ENCODE measurements at regions not wholly inside any gene's neighbourhood (a gene's known extent, or its start where the extent isn't known, plus 50 kb on each side); places are given as distances from the start of the nearest gene placed in this dataset.

DNA sequence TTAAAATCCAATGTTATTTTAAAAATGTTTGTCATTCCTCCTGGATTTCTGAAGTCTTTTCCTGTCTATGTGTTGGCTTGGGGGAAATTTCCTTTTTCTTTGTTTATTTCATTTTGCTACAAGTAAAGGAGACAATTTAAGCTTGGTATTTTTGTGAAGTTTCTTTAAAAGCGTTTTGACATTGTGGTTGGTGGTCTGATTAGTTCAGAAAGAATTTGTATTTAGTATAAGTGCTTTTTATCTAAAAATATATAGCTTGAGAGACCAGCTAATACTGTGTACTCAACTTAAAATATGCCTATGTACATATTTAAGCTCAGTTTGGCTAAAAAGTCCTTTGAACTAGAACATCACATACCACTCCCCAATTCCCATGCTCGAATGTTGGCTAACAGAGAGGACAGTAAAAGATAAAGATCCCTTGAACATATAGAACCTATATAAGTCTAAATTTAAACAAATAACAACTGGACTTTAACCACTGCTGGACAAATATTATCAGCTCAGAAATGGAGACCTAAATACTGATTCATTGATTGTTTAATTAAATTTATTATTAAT lies 237.6 kb downstream of the TLE4 start:
- DNase-seq = no peak

GRCh38 chr9:79807971-79808370 lies 236.2 kb downstream of the TLE4 start:
- no peak for DNase-seq

DNA sequence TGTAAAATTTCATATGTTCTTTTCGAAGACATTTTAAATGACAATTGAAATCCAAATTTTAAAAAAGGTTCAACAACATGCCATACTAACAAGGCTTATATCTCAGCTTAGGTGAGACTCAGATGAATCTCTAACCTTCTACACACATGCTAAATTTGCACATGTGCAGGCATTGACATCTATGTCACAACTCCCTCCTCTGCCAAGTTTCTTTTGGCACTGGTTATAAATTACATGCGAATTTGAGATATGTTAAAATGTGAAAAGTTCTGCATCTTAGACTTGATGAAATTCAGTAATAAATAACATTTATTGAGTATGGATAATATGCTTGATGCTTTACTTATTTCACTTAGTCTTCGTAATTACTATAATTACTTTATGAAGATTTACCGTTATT lies 234.3 kb downstream of the TLE4 start:
- no peak for DNase-seq

GRCh38 chr9:79801459-79801858 lies 229.7 kb downstream of the TLE4 start:
- DNase-seq = no peak

DNA sequence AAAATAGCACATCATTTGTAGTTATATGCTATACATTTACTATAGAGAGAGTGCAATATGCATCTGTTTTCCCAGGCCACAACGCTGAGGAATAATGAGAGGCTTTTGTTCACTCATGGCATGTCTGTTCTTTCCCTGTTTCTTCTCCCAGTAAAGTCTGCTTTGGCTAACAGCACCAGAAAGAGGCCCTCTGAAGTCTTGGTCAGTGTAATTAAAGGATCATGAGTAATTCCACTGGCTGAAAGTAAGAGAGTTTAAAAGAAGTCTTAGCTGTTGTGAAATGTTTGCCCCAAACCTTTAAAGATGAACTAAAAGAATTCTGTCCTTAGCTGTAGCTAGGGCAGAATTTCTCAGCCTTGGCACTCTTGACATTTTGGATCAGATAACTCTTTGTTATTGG lies 228.8 kb downstream of the TLE4 start:
- no peak for DNase-seq

DNA sequence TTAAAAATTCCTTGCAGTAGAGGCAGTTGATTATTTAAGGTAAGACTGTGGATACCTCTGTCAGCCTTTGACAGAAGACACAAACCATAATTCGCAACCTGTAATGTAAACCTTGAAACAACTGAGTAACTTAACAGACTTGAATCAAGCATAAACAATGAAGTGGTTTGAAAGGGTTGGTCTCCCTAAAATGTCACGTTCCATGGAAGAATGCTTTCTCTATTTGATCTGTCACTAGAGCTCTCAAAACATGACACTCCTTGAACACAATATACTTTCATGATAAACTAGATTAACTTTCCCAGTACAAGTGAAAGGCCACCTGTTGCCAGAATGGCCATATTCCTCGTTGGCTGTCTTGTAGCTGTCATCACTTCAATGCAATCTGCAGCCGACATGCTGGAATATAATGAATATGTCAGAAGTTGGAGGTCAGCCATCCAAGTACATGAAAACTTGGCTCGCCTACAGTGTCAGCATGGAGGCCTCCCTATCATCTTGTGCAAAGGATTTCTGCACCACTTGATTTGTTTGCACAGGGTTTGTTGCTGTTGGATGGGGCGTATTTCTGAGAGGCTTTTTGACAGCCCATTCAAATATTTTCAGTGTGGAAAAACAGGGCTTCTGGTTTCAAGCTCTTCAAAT lies 228.0 kb downstream of the TLE4 start:
- DNase-seq = no peak

DNA sequence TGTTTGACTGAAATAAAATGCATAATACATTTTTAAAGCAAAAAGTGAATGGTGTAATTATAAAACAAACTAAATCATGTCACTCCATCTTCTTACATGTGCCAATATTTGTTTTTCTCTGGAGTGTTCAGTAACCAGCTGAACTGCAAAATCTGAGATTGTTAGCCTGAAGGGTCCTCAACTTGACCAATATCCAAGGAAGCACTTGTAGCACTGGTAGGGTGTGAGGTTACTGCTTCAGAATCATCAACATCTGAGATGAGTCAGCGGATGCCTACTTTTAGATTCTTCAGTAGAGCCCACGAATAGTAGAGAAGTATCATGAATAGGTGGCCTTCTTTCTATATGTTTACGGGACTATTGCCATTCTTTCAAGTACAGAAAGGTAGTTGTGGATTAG lies 226.7 kb downstream of the TLE4 start:
- no peak for DNase-seq

DNA sequence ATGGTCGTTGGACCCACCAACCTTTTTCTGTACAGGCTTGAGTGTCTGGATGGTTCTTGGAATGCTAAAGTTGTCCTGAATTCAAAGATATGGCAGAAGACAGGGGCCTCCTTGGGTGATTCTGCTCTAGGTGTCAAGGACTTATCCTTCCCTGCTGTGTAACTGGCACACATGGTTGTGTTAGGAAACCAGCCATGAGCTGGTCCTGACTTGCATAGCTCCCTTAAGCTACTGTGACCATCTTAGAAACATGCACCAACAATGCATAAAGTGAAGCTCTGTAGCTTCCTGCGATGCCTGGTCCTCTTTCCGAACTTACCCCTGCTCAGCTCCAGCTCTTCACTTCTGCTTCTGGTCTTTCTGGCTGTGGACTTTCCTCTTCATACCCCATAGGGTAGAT lies 224.6 kb downstream of the TLE4 start:
- no peak for DNase-seq

DNA sequence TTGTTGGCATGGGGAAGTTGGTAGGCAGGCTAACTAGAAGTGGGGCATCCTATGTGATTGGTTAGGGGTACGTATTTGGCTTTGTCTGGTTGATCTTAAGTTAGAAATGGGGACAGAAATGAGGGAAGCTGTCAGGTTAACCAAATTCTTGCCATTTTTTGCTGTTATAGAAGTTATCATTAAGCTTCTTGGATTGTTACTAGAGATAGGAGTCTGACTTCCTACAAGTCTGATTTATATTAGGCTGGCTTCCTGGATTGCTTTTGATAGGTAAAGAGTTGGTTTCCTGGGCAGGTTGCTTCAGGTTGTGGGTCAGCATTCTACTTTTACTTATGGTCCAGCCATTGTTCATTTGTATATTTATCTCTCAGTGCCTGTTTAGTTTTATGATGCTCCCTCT lies 216.9 kb downstream of the TLE4 start:
- DNase-seq = no peak

DNA sequence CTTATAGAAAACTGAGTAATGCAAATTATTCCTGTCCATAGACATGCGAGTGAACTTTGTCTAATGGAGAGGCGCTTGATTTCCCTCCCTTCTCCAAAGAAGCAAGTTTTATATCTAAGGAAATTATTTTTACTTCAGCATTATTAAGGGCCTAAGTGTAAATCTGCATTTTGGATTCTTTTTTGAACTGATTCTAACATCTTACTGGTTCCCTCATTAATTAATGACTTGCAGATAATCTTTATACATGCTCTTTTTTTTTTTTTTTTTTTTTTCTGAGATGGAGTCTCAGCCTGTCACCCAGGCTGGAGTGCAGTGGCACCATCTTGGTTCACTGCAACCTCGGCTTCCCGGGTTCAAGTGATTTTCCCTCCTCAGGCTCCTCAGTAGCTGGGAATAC lies 209.5 kb downstream of the TLE4 start:
- no peak for DNase-seq

GRCh38 chr9:79780559-79780958 lies 208.8 kb downstream of the TLE4 start:
- no peak for DNase-seq

GRCh38 chr9:79779901-79780300 lies 208.1 kb downstream of the TLE4 start:
- DNase-seq = no peak

- no peak for DNase-seq
Observed at GRCh38 chr9:79778581-79778980, 206.8 kb downstream of the TLE4 start.

GRCh38 chr9:79776581-79776980 lies 204.8 kb downstream of the TLE4 start:
- no peak for DNase-seq
